Smooth muscle cell (in vitro differentiated cells): ENCODE measurements at regions not wholly inside any gene's neighbourhood (a gene's known extent, or its start where the extent isn't known, plus 50 kb on each side); places are given as distances from the start of the nearest gene placed in this dataset.

Experiments
- DNase-seq: peaks from one replicate; lab custom pipeline; 2025; ENCODE audit not compliant: unreplicated experiment; lab: John Stamatoyannopoulos, UW
- H2AFZ ChIP-seq: fragments of 200-600 bp; sonication (generic); 2 replicates; pipeline ENCODE4 v1.6.0; 2016; ENCODE audit warnings: antibody characterized with exemption, low read depth, mild to moderate bottlenecking
- H3F3A ChIP-seq: fragments of 200-600 bp; sonication (generic); 2 replicates; pipeline ENCODE4 v1.6.0; 2017; ENCODE audit warnings: antibody characterized with exemption, low read depth
- H3K27ac ChIP-seq: fragments of 200-600 bp; sonication (generic); 2 replicates; pipeline ENCODE4 v1.5.1; 2016; ENCODE audit warnings: low read depth, mild to moderate bottlenecking
- H3K27me3 ChIP-seq: fragments of 200-600 bp; sonication (generic); 2 replicates; pipeline ENCODE4 v1.6.1; 2016; ENCODE audit warnings: low read depth, mild to moderate bottlenecking
- H3K36me3 ChIP-seq: fragments of 200-600 bp; sonication (generic); 2 replicates; pipeline ENCODE4 v1.5.1; 2016; ENCODE audit warnings: low read depth
- H3K4me1 ChIP-seq: fragments of 200-600 bp; sonication (generic); 2 replicates; pipeline ENCODE4 v1.5.1; 2016; ENCODE audit warnings: low read depth
- H3K4me2 ChIP-seq: fragments of 200-600 bp; sonication (generic); 2 replicates; pipeline ENCODE4 v1.6.0; 2016; ENCODE audit warnings: mild to moderate bottlenecking
- H3K4me3 ChIP-seq: fragments of 200-600 bp; sonication (generic); 2 replicates; pipeline ENCODE4 v1.5.1; 2016; ENCODE audit warnings: mild to moderate bottlenecking
- H3K79me2 ChIP-seq: fragments of 200-600 bp; sonication (generic); 2 replicates; pipeline ENCODE4 v1.6.0; 2016; ENCODE audit warnings: low read depth, mild to moderate bottlenecking
- H3K9ac ChIP-seq: fragments of 200-600 bp; sonication (generic); 2 replicates; pipeline ENCODE4 v1.6.0; 2016; ENCODE audit warnings: low read depth
- H3K9me3 ChIP-seq: fragments of 200-600 bp; sonication (generic); replicated peaks from 2 replicates; pipeline ENCODE4 v1.5.1; 2016; ENCODE audit warnings: low read depth
- H4K20me1 ChIP-seq: fragments of 200-600 bp; sonication (generic); 2 replicates; pipeline ENCODE4 v1.6.0; 2016; ENCODE audit warnings: low read depth
- CTCF ChIP-seq: fragments of 200-600 bp; sonication (generic); IDR thresholded peaks from 2 replicates; pipeline ENCODE4 v1.5.1; 2017; ENCODE audit warnings: borderline replicate concordance, mild to moderate bottlenecking, antibody characterized with exemption; ENCODE audit not compliant: insufficient read depth, poor library complexity, severe bottlenecking
- WGBS: methylation state at CpG from one replicate; pipeline ENCODE4 v1.1.7; 2016; ENCODE audit warnings: low lambda C conversion rate; 5-methylcytosine and 5-hydroxymethylcytosine counted together

- Histone ChIP-seq H3K9me3 (no peaks in the 10 kb centered on the region), H3K36me3 (no peaks in the 10 kb centered on the region), H3K9ac (no peak overlapping the region), H3K4me3 (no peak overlapping the region), H3K4me1 (no peaks in the 10 kb centered on the region), H3K27ac (no peak overlapping the region), H4K20me1 (no peaks in the 10 kb centered on the region), H2AFZ (no peak overlapping the region), H3K4me2 (no peak overlapping the region), H3F3A (no peaks in the 10 kb centered on the region), H3K27me3 (no peaks in the 10 kb centered on the region), H3K79me2 (no peaks in the 10 kb centered on the region)
- DNase-seq, result no peak
- 90% methylated on average over 18 of the region's 18 CpGs for WGBS
- no peak for TF ChIP-seq CTCF
Observed at GRCh38 chr3:127384717-127385539, 97.1 kb upstream of the PRR20G start.

GRCh38 chr3:127383656-127384179, 95.9 kb upstream of the PRR20G start:
- Histone ChIP-seq H3K9me3 (no peaks in the 10 kb centered on the region), H3K4me3 (no peak overlapping the region), H2AFZ (no peak overlapping the region), H3K9ac (no peak overlapping the region), H3K27me3 (no peaks in the 10 kb centered on the region), H3K36me3 (no peaks in the 10 kb centered on the region), H3K79me2 (no peaks in the 10 kb centered on the region), H3K4me1 (no peaks in the 10 kb centered on the region), H3F3A (no peaks in the 10 kb centered on the region), H4K20me1 (no peaks in the 10 kb centered on the region), H3K4me2 (no peak overlapping the region), H3K27ac (no peak overlapping the region)
- 90% methylated on average over 10 of the region's 10 CpGs for WGBS
- TF ChIP-seq CTCF, result no peak
- DNase-seq, result no peak

GRCh38 chr3:127377801-127378655, 90.2 kb upstream of the PRR20G start:
- no peak for DNase-seq

More at GRCh38 chr3:127377801-127378655, 90.2 kb upstream of the PRR20G start:
- H3K9ac ChIP-seq, result no peak overlapping the region
- no peak overlapping the region for H2AFZ ChIP-seq
- no peaks in the 10 kb centered on the region for H3K79me2 ChIP-seq
- no peaks in the 10 kb centered on the region for H3K4me1 ChIP-seq
- H3K36me3 ChIP-seq, result no peaks in the 10 kb centered on the region
- no peak overlapping the region for H3K4me3 ChIP-seq
- H3K27me3 ChIP-seq, result no peaks in the 10 kb centered on the region
- TF ChIP-seq CTCF, result no peak
- H3K4me2 ChIP-seq, result no peak overlapping the region
- no peaks in the 10 kb centered on the region for H3K9me3 ChIP-seq
- 83% methylated on average over 11 of the region's 11 CpGs for WGBS
- no peaks in the 10 kb centered on the region for H4K20me1 ChIP-seq
- H3K27ac ChIP-seq, result no peak overlapping the region
- no peaks in the 10 kb centered on the region for H3F3A ChIP-seq
